NOMO-1 (cell line): ENCODE measurements at regions not wholly inside any gene's neighbourhood (a gene's known extent, or its start where the extent isn't known, plus 50 kb on each side); places are given as distances from the start of the nearest gene placed in this dataset.
"Not testable (repeated sequence)": the region's sequence is repeated elsewhere in the genome, so short reads cannot be mapped to it uniquely, and the experiment has no call there.

Experiments used
- DNase-seq, 2 experiments: peaks; one replicate each; lab custom pipeline; 2025; ENCODE audit not compliant: unreplicated experiment in 2 of 2; lab: John Stamatoyannopoulos, UW

DNA sequence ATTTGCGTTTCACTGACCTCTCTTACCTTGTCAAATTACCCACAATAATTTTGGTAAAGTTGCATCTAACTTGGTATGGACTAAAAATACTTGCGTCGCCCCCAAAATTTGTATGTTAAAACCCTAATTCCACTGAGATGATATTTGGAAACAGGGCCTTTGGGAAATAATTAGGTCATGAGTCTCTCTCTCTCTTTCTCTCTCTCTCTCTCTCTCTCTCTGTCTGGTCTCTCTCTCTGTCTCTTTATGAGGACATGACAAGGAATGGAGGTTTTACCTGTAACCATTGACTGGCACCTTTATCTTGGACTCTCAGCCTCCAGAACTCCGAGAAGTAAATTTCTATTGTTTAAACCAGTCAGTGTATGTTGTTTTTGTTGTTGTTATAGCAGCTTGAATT, 111.5 kb upstream of the BDP1 start:
- not testable (repeated sequence) for DNase-seq

DNA sequence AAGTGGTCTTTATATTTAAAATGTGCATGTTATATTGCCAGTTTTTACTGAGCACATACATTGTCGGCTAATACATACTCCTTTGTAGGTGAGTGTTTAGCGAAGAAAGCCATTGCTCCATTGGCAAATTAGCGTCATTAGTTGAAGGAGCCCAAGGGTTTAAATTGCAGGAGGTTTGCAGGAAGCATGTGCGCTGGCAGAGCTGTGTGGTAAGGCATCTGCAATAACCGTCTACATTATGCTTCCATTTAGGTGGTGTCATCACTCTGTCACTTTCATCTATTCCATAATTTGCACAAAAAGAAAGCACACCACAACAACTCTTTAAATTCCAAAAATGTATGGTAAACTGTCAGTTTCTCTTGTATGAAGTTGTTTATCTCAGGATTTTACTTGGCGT, 82.8 kb upstream of the BDP1 start:
- DNase-seq, result not testable (repeated sequence)

DNA sequence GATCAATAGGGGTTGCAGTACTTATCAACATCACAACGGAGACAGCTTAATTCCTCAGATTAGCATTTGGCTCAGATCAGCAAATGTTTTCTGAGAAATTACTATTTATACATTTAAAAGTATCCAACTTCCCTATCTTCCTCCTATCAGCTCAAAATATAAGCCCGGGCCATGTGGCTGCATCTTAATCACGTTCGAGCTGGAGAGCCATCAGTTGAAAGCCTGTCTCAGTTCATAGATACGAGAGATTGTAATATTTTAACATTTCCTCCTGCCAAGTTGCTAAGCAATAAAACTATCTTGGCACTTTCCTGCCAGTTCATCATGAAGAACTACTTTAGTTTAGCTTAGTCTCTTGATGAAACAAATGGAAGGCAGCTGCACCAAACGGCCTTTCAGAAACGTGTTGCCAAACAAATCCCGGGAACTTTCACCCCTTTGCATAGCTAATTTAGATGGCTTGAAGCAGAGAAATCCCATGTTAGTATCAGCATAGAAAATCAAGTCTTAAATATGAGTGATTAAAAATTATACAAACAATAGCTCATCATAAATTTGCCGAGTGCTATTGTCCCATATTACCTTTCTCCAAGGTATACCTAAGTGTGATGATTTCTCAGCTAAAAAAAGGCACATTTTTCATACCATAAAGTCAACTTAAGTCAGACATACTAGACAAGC, 82.3 kb upstream of the BDP1 start:
- not testable (repeated sequence) for DNase-seq

DNA sequence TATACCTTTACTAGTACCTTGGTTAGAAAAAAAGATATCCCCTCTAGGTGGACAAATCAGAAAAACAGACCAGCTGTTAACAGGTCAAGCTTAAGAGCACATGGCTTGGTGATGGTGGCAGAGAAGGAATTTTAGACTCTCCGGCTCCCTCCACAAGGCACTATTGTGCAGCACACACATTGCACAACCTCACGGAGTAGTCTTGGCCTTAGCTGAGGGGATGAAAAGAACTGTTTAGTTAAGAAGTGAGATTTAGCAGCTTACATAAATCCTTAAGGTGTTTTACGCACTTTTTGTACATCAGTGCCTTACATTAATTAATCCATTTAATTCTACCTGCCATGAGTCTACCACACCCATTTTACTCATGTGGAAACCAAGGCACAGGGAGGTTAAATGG, 71.2 kb upstream of the BDP1 start:
- not testable (repeated sequence) for DNase-seq

DNA sequence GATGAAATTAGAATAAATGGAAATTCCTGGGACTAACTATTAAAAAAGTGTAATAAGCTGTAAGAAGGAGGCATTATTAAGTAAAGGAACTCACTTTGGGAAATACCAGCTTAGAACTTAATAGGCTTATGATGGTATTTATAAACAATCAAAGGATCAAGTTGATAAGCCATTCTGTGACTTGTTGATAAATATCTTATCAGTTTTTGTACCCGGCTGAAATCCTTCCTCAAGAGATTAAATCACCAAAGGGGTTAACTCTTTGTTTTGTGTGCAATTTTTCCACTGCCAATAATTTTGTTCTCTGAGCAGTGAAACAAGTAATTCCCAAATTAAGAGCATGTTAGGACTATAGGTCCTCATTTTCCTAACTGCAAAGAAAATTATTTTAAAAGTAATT, 70.7 kb upstream of the BDP1 start:
- no peak for DNase-seq

DNA sequence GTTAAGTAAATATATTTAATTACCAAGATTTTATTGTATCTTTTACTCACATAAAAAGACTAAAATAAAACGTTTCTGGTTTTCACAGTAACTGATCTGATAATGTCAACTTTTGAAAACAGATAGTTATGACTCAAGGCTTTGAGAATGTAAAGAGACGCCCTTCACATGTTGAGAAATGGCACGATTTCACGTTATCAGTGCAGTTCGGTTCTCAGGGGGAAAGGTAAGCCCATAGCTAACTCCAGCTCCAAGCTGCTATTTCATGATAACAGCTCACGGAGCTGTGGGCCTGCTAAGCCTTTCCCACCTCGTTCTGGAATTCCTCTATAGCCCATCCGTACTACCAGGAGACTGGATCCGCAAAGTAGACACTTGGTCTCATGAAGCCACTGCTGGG, 70.2 kb upstream of the BDP1 start:
- not testable (repeated sequence) for DNase-seq

DNA sequence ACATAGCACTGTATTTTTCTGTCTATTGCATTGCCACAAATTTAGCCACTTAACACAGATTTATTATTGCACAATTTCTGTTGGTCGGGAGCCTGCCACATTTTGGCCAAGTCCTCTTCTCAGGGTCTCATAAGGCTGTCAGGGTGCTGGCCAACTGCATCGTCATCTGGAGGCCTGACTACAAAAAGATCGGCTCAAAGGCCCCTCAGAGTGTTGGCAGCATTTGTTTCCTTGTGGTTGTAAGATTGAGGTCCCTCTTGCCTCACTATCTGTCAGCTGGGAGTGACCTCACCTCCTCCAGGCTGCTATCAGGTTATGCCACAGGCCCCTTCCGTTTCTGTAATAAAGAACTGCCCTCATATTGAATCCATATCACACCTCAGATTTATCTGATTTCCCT, 67.3 kb upstream of the BDP1 start:
- peak; percentile 4 to 8 for DNase-seq

DNA sequence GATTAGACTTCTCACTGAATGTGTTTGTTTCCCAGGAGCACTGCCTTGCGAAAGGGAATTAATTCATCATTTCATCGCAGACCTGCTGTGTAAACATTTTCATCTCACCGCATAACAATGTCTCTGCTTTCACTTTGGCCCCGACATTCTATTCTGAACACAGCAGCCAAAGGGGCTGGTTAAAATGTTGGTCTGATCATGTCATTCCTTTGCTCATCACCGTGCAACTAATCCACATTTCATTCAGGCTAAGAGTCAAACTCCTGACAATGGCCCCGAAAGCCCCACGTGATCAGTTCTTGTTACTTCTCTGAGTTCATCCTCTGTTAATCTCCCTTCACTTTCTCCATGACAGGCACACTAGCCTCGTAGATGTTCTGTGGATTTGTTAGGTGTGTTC, 57.1 kb upstream of the BDP1 start:
- not testable (repeated sequence) for DNase-seq

DNA sequence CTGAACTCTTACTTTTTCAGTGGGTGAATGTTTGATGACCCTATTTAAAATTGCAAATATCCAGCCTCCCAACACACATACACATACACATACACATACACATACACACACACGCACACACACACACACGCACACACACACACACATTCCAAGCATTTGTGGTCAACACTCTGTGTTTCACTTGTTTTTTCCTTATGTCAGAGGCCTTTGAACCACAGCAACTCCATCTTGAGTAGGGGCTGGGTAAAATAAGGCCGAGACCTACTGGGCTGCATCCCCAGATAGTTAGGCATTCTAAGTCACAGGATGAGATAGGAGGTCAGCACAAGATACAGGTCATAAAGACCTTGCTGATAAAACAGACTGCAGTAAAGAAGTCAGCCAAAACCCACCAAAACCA, 56.6 kb upstream of the BDP1 start:
- not testable (repeated sequence) for DNase-seq

DNA sequence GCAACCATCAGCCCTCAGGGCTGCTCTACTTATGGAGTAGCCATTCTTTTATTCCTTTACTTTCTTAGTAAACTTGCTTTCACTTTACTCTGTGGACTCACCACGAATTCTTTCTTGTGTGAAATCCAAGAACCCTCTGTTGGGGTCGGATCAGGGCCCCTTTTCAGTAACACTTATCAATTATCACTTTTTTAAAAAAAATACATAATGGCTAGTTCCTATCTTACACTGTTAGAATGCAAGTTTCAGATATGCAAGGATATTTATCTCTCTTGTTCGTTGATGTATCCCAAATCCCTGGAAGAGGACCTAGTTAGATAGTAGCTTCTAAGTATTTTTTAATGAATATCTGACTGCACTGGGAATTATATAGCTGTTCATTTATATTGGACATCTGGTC, 56.0 kb upstream of the BDP1 start:
- DNase-seq, result not testable (repeated sequence)

DNA sequence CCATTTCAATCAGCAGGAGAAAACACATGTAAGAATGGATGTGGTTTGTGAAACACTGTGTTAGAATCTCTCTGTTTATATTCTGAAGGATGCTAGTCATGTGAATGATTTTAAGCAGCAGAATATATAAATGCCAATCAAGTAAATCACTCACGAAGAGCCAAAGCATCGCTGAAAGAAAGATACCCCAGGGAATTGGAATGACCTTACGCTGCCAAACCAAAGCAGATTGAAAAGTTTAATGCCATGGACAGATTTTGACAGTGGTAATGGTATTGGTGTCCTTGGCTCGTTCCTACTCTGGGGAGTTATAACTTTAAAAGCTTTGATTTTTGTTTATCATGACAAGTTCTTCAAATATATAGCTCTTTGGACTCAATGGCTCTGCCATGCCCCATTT, 54.8 kb upstream of the BDP1 start:
- DNase-seq, result not testable (repeated sequence)

DNA sequence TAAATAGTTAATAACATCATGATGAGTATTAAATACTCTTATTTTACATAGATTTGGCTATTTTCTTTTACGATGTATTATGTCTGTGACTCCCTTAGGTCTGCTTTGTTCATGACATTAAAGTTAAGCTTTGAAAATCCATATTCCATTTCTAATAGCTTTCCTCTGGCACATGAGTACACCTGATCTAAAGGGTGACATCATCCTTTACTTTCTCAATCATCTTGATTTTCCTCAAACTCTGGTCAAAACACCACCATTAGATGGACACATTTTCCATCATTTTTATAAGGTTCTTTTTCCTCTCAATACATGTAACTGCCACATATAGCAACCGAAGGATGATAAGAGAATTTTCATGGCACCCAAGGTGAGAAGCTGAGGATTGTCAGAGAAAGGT, 54.3 kb upstream of the BDP1 start:
- not testable (repeated sequence) for DNase-seq

DNA sequence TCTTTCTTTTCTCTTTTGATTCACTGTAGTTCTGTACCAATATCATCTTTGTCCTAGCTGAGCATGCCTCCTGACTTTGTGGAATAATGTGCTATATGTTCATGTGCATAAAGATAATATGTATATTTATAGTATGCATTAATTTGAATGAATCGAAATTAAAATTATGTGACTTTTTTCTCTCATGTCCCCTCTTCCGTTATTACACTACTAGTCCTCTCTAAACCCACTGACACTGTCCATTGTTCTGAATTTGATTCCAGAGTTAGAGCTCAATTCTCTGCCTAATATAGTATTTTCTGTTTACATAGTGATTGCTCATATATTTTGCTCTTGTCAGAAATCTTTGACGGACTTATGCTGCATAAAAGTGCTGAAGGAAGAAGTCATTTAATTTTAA, 53.9 kb upstream of the BDP1 start:
- DNase-seq, result not testable (repeated sequence)

DNA sequence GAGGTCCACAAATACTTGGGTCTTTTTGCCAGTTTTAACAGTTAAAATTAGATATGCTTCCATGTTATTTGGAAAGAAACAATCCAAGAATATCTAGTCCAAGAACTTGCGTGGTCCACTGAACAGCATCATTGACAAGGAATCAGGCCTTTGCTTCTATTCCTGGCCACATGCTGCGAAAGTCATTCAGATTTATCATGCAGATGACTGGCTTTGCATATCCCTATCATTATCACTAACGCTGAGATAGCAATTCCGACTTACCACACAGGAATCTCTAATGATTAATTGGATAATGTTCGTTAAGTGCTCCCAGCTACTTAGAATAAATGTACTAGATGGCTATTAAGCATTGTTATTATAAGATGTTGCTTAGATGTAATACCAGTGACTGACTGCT, 51.0 kb upstream of the BDP1 start:
- DNase-seq, result not testable (repeated sequence)

DNA sequence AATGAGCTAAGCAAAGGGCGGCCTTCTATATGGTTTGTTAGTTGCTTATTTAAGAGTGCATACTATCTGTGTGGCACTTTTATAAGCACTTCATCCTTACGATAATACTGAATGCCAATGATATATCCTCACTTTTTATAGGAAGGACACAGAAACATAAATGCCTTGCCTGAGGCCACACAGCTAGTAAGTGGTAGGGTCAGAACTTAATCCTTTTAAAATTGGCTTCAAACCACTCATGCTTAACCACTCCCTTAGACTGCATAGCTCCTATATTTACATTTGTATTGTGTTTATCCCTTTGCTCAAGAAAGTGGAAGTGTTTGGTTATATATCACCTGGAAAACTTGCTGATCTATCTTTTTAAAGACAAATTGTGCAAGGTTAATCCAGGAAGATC, 50.5 kb upstream of the BDP1 start:
- DNase-seq, result not testable (repeated sequence)
